WTC11 (cell line): ENCODE measurements at regions not wholly inside any gene's neighbourhood (a gene's known extent, or its start where the extent isn't known, plus 50 kb on each side); places are given as distances from the start of the nearest gene placed in this dataset.

Experiments
- CTCF ChIP-seq: fragments of 200-600 bp; IDR thresholded peaks from 2 replicates; pipeline ENCODE4 v1.8.0; 2022; ENCODE audit warnings: antibody characterized with exemption
- TP53 ChIP-seq: sonication (generic); formaldehyde crosslinking; IDR thresholded peaks from 2 replicates; pipeline ENCODE4 v1.8.1; 2023; ENCODE audit warnings: mild to moderate bottlenecking, missing genetic modification reagents

DNA sequence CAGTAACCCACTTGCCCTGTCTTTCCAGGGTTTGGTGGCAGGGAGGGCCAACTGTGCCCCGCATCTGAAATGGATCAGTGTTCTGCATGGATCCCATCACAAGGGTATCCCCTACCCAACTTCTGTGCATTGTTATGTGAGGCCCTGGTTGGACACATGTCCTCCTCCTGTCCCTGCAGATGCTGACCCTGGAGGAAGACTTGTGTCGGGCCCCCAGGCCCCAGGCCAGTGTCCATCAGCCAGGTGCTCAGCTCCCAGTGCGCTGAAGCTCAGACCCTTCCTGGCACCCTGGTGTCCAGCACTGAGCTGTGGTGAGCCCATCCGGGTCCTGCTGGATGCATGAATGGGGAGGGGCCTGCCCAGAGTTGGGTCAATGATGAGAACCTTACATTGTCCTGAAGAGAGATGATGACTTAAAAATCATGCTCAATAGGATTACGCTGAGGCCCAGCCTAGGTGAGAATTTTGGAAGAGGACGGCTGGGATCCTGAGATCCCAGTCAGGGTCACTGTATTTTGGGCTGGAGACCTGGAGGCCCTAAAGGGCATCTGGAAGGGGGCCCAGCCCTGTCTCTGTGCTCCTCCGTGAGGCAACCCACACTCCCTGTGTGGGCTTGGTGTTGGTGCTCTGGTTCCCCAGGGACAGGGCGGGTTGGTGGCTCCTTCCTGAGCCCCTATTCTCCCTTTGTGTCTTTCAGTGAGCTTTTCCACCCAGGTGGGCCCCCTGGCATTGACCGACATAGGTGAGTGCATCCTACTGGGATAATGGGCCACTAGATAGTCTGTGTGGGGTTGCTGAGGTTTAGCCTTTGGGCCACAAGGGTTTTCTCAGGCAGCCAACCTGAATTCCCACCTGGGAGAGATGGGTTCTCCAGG lies 199.1 kb downstream of the UBE3A start:
- no peak for TF ChIP-seq CTCF
- no peak for TF ChIP-seq TP53 (CRISPR knock-in tag)
